HG02973 (cell line): ENCODE measurements at regions not wholly inside any gene's neighbourhood (a gene's known extent, or its start where the extent isn't known, plus 50 kb on each side); places are given as distances from the start of the nearest gene placed in this dataset.

Experiments used
- ATAC-seq: cut with Tn5 transposase; IDR thresholded peaks from one replicate; pipeline ENCODE4 v1.9.1; 2021; ENCODE audit warnings: moderate library complexity; ENCODE audit not compliant: unreplicated experiment

DNA sequence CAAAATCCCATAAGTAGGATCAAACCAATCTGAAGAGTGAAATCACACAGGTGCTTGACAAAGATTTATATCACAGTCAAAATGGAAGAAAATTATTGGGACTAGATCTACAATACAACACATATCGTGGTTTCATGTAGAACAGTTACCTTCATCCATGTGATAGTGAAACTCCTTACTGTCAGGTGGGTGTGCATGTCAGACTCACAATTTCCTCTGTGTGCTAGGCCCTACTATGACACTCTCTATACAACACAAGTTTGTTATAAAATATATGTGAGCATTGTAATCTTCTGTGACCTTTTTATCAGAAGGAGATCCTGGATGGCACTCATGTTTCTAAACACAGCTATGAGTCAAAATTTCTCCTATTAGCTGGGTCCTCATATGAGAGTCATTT lies 947.0 kb upstream of the TSPY4 start:
- no peak for ATAC-seq

DNA sequence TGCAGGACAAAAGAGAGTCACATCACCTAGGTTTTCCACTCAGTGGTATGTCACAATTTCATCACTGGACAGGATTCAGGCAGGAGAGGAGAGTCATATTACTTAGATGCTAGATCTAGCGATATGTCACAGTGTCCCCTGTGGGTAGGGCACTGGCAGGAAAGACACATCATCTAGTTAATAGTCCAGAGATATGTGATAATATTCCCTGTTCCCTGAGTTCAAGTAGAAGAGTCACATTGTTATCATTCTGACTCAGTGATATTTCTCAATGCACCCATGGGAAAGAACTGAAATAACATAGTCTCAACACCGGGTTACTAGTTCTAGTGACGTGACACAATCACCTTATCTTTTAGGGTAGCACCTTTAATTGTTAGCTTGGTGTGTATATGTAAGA lies 944.0 kb upstream of the TSPY4 start:
- no peak for ATAC-seq

DNA sequence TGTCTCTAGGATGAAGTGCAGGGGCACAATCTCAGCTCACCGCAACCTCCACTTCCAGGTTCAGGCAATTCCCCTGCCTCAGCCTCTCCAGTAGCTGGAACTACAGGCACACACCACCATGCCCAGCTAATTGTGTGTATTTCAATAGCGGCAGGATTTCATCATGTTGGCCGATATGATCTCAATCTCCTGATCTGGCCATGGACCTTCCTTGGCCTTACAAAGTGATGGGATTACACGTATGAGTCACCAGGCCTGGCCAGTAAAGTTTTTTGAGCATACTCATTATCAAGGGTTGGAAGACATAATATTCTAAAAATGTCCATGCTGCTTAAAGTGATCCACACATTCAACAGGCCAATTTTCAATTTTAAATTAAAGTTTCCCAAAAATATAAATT lies 914.4 kb upstream of the TSPY4 start:
- ATAC-seq: no peak

DNA sequence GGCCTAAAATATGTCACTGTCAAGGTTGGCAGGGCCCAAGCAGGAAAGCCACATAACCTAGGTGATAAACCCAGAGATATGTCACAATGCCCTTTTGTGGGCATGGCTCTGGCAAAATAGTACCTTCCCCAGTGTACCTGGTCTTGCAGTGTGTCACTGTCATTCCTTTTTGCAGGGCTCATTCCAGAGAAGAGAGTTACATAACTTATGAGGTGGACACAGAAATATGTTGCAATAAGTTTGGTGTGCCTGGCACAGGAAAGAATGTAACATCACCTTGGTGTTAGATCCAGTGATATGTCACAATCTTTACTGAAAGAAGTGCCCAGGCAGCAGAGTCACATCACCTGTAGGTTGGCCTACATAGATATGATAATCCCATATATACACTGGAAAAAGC lies 910.8 kb upstream of the TSPY4 start:
- ATAC-seq: no peak

DNA sequence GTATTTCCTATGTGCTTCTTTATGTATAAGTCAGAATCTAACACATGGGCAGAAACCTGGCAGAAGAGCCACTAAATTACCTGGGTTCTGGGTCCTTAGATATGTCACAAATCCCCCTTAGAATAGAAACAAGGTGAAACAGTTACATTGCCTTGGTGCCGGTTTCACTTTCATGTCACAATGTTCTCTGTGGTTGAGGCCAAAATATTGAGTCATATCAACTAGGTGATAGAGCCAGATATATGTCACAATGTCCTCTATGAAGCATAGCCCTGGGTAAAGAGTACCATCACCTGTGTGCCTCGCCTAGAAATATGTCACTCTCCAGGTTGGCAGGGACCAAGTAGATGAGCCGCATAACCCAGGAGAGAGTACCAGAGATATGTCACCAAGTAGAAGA lies 899.8 kb upstream of the TSPY4 start:
- no peak for ATAC-seq

DNA sequence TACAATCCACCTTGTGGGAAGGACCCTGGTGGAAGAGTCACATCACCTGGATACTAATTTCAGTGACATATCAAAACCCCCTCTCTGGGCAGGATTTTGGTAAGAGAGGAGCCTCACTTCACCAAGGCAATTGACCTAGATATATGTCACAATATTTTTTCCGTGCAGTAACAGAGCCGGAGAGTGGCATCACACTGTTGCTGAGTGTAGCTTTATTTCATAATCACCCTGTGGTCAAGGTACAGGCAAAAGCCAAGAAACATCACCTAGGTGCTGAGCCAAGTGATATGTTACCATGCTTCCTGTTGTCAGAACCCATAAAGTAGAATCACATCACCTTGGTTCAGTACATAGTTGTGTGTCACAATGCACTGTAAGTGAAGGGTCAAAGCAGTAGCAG lies 895.2 kb upstream of the TSPY4 start:
- no peak for ATAC-seq

DNA sequence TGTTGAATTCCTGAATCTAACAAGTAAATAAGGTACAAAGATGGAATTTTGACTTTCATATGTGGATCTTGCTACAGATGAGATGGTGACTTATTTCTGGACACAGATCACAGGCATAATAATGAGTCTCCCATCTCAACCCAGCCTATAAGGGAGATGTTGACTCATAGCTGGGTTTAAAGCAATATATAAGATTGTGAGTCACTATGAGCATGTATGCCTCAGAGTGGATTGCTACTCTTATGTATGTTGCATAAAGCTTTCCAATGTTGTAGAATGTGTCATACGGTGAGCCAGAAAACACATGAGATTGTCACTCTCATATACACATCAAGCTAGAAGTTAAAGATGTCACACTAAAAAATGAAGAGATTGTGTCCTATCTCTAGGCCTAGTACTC lies 884.3 kb upstream of the TSPY4 start:
- no peak for ATAC-seq

DNA sequence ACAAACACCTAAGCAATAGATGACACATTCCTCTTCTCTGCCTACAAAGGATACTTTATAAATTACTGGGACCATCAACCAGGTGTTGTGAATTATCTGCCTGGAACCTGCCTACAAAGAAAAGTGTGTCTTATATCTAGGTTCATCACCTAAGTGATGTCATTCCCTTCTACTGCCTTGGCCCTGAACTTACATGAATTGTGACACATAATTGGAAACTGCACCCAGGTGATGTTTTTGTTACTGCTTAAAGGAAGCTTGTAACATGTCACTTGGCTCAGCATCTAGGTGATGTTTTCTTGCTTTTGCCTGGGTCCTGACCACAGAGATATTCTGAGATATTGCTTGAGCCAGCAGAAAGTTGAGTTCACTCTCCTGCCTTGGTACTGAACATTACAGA lies 870.5 kb upstream of the TSPY4 start:
- no peak for ATAC-seq

DNA sequence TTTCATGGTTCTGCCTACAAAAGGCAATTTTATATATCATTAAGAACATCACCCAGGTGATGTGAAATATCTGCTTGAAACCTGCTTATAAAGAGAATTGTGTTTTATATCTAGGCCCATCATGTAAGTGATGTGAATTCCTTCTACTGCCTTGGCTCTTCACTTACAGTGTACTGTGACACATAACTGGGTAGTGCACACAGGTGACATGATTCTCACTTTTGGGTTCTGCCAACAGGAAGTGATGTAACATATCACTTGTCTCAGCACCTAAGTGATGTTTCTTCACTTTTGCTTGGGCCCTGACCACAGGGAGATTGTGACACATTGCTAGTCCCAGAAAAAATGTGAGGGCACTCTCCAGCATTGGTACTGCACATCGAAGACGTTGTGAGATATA lies 867.0 kb upstream of the TSPY4 start:
- ATAC-seq: no peak

DNA sequence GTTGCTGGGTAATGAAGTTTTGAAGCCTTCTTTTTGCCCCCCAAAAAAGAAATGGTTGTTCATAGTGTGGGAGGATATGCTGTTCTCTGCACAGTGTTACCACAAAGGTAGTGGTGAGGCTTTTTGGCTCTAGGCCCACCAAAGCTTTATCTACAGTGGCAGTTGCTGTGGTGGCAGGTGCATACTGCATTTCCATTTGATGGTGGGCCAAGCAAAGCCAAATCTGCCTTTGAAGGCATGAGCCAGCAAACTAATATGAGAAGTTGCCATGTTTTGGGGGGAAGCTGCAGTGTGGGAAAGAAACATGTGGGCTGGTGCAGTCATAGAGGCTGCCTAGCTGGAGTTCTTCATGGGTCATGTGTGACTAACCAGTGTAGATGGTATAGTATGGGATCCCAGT lies 858.1 kb upstream of the TSPY4 start:
- no peak for ATAC-seq

DNA sequence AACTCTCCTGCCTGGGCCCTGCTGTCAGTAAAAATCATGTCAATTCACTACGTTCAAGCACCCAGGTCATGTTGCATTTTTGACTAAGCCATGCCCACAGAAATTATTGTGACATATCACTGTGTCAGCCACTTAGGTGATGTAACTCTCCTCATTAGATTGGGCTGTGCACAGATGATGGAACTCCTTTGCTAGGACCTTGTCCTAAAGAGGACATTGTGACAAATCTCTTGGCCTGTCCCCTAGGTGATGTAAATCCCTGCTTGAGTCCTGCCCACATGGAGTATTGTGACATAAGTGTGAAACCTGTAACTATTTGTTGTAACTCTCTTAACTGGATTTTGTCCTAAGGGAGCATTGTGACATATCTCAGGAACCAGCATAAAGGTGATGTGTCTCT lies 848.3 kb upstream of the TSPY4 start:
- no peak for ATAC-seq

DNA sequence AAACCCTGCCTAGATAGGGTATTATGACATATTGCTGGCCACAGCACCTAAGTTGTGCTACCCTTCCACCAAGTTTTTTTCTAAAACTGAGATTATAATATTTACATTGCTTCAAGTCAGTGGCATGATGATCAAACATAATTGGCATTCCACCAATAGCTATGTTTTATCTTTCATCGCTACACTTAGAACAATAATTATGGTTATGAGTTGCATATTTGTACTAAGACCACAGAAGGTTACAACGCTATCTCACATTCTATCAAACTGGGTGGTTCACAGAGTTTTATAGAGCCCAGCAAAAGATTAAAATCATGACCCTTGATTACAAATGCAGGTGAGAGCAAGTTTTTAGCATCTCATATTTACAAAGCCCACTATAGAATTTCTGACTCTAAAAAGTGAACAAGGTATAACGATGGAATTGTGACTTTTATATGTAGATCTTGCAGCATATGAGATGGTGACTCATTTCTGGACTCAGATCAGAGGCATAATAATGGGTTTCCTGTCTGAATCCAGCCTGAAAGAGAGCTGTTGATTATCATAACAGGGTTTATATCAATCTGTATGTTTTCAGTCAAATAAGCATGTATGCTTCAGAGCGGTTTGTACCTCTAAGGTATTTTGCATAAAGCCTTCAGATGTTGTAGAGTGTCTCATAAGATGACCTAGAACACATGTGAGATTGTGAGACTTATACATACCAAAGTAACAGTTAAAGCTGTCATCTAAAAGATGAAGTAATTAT lies 847.2 kb upstream of the TSPY4 start:
- no peak for ATAC-seq

DNA sequence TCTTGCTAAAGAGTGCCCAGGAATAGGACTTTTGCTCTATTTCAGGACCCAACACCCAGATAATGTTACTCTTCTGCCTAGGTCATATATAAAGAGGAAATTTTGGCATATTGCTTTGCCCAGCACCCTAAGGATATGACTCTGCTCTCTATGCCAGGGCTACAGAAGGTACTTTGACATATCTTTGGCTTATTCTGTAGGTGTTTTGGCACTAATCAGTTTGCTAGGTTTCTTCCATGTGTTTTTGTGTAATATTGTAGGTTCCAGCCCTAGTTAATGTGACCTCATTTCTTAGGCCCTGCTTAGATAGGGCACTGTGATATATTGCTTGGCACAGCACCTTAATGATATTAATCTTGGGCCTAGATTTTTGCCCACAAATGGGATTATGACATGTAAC lies 842.9 kb upstream of the TSPY4 start:
- no peak for ATAC-seq

DNA sequence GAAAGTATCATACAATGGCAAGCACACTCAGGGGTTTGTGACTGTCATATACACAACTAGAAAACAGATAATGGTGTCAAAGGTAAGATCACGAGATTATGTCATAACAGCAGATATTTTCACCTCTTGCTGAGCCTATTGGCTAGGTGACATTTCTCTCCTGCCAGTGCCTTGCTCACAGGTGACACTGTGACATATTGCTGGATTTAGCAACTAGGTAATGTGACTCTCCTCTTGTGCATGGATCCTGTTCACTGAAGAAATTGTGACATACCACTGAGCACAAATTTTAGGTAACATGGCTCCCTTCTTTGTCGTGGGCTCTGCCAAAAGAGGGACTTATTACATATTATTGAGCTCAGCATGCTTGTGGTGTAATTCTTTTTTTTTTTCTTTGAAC lies 842.0 kb upstream of the TSPY4 start:
- no peak for ATAC-seq

DNA sequence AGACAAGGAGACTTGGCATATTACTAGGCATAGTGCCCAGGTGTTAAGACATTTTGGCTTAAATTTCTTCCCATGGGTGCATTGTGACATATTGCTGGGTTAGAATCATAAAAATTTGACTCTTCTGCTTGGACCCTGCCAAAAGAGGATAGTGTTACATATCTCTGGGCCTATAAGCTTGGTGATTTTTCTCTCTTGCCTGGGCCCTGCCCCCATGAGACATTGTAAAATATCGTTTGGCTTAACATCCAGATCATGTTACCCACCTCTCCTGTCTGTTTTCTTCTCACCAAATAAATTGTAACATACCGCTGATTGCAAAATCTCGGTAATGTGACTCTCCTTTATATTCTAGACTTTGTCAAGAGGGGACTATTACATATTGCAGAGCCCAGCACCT lies 836.4 kb upstream of the TSPY4 start:
- no peak for ATAC-seq

DNA sequence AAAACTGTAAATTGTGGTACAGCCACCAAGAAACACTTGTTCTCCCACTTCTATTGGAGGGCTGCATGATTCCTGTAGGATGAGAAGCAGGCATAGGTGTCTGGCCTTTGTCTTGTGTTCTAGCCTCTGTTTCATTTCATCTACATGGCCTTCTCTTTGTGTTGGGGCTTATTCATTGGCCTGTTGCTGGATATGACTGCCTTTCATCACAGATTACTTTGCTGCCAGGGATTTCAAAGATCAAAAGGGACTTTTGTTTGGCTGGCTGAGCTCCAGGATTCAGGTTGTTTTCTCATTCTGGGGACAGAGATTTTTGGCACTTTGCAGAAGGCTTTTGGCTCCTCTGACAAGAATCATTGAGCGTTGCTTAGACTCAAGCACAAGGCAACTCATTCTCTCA lies 803.8 kb upstream of the TSPY4 start:
- no peak for ATAC-seq

DNA sequence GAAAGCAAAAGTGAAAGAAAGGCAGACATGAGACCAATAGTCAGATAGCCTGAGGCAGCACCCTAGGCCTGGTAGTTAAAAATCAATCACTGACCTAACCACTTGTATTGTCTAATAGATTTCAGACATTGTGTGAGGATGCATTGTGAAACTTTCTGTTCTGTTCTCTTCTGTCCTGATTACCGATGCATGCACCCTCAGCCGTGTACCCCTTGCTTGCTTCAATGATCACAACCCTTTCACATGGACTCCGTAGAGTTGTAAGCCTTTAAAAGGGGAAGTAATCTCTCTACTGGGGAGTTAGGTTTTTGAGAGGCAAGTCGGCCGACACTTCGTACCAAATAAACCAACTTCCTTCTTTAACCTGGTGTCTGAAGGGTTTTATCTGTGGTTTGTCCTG lies 801.6 kb upstream of the TSPY4 start:
- ATAC-seq: peak; percentile 98

DNA sequence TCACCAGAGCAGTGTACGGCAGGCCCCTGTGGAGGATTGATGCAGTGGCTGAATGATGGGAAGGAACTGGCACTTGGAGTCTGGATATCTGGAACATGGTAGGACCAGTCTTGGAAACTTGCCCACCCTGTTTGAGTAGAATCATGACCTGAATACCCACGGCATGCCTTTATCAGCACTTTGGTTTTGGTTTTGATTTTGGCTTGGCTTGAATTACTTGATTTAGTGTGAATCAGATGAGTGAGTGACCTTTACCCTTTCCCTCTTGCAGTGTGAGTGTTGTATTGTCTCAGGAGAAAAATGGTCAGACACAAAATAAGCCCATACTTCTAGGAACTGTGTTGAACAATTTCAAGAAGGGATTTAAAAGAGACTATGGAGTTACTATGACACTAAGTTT lies 801.0 kb upstream of the TSPY4 start:
- no peak for ATAC-seq

DNA sequence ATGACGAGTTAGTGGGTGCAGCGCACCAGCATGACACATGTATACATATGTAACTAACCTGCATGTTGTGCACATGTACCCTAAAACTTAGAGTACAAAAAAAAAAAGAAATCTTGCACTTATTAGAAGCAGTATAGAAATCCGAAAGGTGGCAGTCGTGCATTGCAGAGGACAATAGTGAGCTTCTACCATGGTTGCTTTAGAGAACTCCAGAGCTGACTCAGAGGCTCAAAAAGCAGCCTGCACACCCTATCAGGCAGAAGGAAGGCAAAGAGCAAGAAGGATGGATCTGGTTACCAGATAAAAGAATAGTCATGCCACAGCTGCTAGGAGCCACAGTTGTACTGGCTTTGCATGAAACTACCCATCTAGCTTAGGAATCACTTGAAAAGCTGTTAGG lies 796.0 kb upstream of the TSPY4 start:
- ATAC-seq: no peak

DNA sequence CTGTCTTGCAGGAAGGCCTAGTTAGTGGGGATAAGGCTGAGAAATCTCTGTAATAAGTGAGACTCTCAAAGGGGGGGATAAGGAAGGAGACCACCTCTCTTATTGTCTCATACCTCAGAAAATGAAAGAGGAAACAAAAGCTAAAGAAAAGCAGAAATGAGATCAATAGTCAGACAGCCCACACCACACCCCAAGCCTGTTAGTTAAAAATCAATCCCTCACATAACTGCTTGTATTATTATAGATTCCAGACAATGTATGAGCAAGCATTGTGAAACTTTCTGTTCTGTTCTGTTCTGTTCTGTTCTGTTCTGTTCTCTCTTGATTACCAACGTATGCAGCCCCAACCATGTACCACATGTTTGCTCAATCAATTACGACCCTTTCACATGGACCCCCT lies 792.5 kb upstream of the TSPY4 start:
- no peak for ATAC-seq

DNA sequence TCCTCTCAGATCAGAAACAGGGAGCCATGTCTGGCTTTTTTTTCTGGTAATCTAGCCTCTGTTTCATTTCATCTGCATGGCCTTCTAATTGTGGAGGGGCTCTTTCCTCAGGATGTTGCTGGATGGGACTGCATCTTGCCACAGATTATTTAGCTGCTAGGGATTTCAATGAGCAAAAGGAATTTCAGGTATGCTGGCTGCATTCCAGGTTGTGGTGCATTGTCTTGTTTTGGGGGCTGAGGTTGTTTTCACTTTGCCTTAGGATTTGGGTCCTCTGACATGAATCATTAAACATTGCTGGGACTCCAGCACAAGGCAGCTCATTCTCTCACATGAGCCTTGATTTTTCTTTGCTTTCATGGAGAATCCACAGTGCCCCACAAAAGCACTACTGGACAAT lies 789.3 kb upstream of the TSPY4 start:
- ATAC-seq: no peak

DNA sequence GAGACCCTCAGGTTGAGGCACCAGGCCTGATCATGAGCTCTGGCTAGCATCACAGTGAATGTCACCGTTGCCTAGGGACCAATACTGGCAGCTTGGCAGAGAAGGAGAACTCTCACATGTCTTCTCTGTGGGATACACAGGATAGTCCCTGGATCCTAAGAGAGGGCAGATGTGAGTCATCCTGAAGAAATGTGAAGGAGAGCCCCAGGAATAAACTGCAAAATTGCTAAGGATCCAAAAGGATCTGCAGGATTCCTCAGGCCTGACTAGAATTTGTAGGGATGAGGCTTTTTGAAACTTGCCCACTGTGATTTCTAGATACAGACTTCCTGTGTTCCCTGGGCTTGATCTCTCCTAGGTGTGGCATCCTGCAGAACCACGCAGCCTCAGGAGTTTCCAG lies 785.9 kb upstream of the TSPY4 start:
- no peak for ATAC-seq

DNA sequence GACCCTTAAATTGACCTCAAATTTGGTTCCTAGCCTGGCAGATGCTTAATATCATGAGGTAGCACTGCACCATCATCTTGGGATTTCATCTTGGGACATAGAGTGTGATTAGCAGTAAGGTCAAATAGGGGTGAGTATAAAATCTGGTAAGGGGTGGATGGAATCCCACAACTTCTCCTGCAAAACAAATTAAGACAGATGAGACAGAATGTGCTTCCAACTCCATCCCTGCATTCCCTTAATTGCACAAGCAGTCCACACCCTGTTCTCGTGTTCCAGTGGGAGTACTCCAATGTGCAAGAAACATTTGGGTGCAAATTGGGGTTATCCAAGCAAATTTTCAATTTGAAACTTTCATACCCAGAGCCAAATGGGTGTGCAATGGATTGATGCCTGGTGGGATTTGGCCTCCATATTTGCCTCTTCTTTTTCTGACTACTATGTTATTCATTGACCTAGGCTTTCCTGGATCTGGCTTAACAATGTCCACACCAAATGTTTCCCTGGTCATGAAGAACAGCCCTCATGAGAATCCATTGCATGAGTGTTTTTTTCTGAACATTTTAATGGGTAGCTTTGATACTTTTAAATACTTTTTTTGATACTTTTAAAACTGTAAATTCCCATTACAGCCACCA lies 785.0 kb upstream of the TSPY4 start:
- ATAC-seq: no peak
